ENCODE measurements at regions not wholly inside any gene's neighbourhood (a gene's known extent, or its start where the extent isn't known, plus 50 kb on each side); places are given as distances from the start of the nearest gene placed in this dataset.

DNA sequence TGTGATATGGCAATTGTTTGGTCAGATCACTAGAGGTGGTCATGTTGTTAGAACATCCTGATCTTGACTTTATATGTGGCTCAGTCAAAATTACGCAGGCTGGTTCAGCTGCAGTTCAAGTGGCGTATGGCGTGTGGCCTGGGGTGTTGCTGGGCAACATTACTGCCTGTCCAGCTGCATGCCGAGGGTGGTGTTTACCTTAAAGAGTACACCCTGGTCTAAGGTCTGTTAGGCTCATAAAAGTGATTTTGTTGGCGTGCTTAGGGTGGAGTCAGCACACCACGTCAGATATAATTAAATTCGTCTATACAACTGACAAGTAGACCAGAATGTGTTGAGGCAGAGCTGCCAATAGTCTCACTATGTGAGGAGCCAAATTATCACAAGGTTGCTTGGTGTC, 55.6 kb upstream of the NEDD9 start:
- peak overlapping the region; percentile 67 for H3K27ac ChIP-seq
- no peak for TF ChIP-seq ZFX (IDR thresholded peaks at IDR 0.05; ENCODE audit: borderline replicate concordance)
- TF ChIP-seq, protein P1, sequence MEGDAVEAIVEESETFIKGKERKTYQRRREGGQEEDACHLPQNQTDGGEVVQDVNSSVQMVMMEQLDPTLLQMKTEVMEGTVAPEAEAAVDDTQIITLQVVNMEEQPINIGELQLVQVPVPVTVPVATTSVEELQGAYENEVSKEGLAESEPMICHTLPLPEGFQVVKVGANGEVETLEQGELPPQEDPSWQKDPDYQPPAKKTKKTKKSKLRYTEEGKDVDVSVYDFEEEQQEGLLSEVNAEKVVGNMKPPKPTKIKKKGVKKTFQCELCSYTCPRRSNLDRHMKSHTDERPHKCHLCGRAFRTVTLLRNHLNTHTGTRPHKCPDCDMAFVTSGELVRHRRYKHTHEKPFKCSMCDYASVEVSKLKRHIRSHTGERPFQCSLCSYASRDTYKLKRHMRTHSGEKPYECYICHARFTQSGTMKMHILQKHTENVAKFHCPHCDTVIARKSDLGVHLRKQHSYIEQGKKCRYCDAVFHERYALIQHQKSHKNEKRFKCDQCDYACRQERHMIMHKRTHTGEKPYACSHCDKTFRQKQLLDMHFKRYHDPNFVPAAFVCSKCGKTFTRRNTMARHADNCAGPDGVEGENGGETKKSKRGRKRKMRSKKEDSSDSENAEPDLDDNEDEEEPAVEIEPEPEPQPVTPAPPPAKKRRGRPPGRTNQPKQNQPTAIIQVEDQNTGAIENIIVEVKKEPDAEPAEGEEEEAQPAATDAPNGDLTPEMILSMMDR (IDR thresholded peaks at IDR 0.05), result no peak

DNA sequence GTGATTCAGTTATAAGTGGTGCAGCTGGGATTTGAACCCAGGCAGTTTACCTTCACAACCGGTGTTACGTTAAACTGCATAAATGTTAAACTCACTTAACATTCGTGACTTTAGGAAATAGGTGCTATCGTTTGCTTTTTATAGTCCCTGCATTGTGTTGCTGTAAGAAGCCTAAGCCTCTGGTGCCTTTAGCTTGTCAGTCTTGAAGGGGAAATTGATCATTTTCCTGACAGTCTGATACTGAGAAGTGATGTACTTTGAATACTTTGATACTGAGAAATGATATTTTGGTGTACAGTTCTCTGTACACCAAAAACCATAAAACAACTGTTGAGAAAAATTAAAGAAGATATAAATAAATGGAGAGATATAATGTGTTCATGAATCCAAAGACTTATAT, 52.5 kb upstream of the NEDD9 start:
- H3K27ac ChIP-seq, result no peak overlapping the region
- no peak for TF ChIP-seq ZFX (IDR thresholded peaks at IDR 0.05; ENCODE audit: borderline replicate concordance)
- TF ChIP-seq, protein P1 (IDR thresholded peaks at IDR 0.05), result no peak

DNA sequence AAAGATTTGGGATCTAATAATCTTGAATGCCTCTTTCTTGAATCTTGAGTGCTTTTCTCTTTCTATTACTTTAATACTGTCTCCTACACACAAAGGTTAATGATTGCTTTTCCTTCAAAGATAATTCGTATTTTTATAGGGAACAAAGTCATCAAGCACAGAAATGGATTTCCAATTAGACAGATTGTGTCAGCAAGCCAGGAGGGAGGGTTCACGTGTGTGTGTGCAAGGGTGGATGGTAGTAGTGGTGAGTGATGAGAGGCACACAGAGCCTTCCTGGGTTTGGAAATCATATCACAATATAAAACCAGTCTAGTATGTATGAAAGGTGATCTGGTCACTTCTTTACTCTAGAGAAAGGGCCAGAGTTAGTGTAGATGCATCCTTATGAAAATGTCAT, 51.2 kb upstream of the NEDD9 start:
- TF ChIP-seq ZFX (IDR thresholded peaks at IDR 0.05; ENCODE audit: borderline replicate concordance), result no peak
- TF ChIP-seq, protein P1 (IDR thresholded peaks at IDR 0.05), result no peak
- H3K27ac ChIP-seq, result no peak overlapping the region

GRCh38 chr6:11282875-11283274, 50.4 kb upstream of the NEDD9 start:
- no peak overlapping the region for H3K27ac ChIP-seq
- TF ChIP-seq ZFX (IDR thresholded peaks at IDR 0.05; ENCODE audit: borderline replicate concordance), result no peak
- TF ChIP-seq, protein P1 (IDR thresholded peaks at IDR 0.05), result no peak
